GM18909 (cell line): ENCODE measurements at regions not wholly inside any gene's neighbourhood (a gene's known extent, or its start where the extent isn't known, plus 50 kb on each side); places are given as distances from the start of the nearest gene placed in this dataset.

Source experiments
- ATAC-seq: cut with Tn5 transposase; IDR thresholded peaks from one replicate; pipeline ENCODE4 v1.9.1; 2021; ENCODE audit warnings: mild to moderate bottlenecking; ENCODE audit not compliant: unreplicated experiment, poor library complexity

- ATAC-seq = no peak
Observed at GRCh38 chr13:44165221-44165888, 208.3 kb upstream of the SERP2 start.

GRCh38 chr13:44165889-44166496 lies 207.6 kb upstream of the SERP2 start:
- ATAC-seq = no peak

- no peak for ATAC-seq
Observed at GRCh38 chr13:44169018-44169911, 204.4 kb upstream of the SERP2 start.

GRCh38 chr13:44170731-44171130 lies 202.9 kb upstream of the SERP2 start:
- ATAC-seq = no peak

- no peak for ATAC-seq
Observed at GRCh38 chr13:44171156-44171555, 202.5 kb upstream of the SERP2 start.

- no peak for ATAC-seq
Observed at GRCh38 chr13:44171861-44172260, 201.8 kb upstream of the SERP2 start.

- no peak for ATAC-seq
Observed at GRCh38 chr13:44172281-44172810, 201.3 kb upstream of the SERP2 start.

- no peak for ATAC-seq
Observed at GRCh38 chr13:44174769-44175425, 198.7 kb upstream of the SERP2 start.

GRCh38 chr13:44176173-44176572 lies 197.5 kb upstream of the SERP2 start:
- ATAC-seq = no peak

GRCh38 chr13:44180876-44181536 lies 192.6 kb upstream of the SERP2 start:
- ATAC-seq = no peak

GRCh38 chr13:44181931-44182330 lies 191.7 kb upstream of the SERP2 start:
- no peak for ATAC-seq

GRCh38 chr13:44184740-44185139 lies 188.9 kb upstream of the SERP2 start:
- ATAC-seq = no peak

- ATAC-seq = no peak
Observed at GRCh38 chr13:44188257-44188656, 185.4 kb upstream of the SERP2 start.

GRCh38 chr13:44189085-44189484 lies 184.5 kb upstream of the SERP2 start:
- no peak for ATAC-seq

GRCh38 chr13:44191103-44191502 lies 182.5 kb upstream of the SERP2 start:
- no peak for ATAC-seq

- ATAC-seq = no peak
Observed at GRCh38 chr13:44191504-44192171, 182.0 kb upstream of the SERP2 start.

GRCh38 chr13:44193731-44194130 lies 179.9 kb upstream of the SERP2 start:
- no peak for ATAC-seq

- no peak for ATAC-seq
Observed at GRCh38 chr13:44195245-44195644, 178.4 kb upstream of the SERP2 start.

GRCh38 chr13:44196196-44196751 lies 177.3 kb upstream of the SERP2 start:
- no peak for ATAC-seq
